GM21360 (cell line): ENCODE measurements at regions not wholly inside any gene's neighbourhood (a gene's known extent, or its start where the extent isn't known, plus 50 kb on each side); places are given as distances from the start of the nearest gene placed in this dataset.

Experiments used
- ATAC-seq: cut with Tn5 transposase; IDR thresholded peaks from one replicate; pipeline ENCODE4 v1.9.1; 2021; ENCODE audit warnings: mild to moderate bottlenecking, moderate library complexity; ENCODE audit not compliant: unreplicated experiment

- no peak for ATAC-seq
These were observed 1109.3 kb upstream of the LCORL start for GRCh38 chr4:19130866-19131265.

GRCh38 chr4:19128176-19128575 is 1106.6 kb upstream of the LCORL start:
- no peak for ATAC-seq

- ATAC-seq, result no peak
These were observed 1105.3 kb upstream of the LCORL start for GRCh38 chr4:19126903-19127302.

- no peak for ATAC-seq
These were observed 1102.1 kb upstream of the LCORL start for GRCh38 chr4:19123681-19124080.

- no peak for ATAC-seq
These were observed 1098.5 kb upstream of the LCORL start for GRCh38 chr4:19119904-19120560.

GRCh38 chr4:19117022-19117421 is 1095.5 kb upstream of the LCORL start:
- no peak for ATAC-seq

- no peak for ATAC-seq
These were observed 1082.6 kb upstream of the LCORL start for GRCh38 chr4:19104176-19104575.

- ATAC-seq, result no peak
These were observed 1074.0 kb upstream of the LCORL start for GRCh38 chr4:19095491-19096046.

- ATAC-seq, result no peak
These were observed 1072.4 kb upstream of the LCORL start for GRCh38 chr4:19093951-19094350.

GRCh38 chr4:19092797-19093196 is 1071.2 kb upstream of the LCORL start:
- no peak for ATAC-seq

- ATAC-seq, result no peak
These were observed 1052.5 kb upstream of the LCORL start for GRCh38 chr4:19074036-19074435.

- ATAC-seq, result no peak
These were observed 1042.1 kb upstream of the LCORL start for GRCh38 chr4:19063662-19064061.

- no peak for ATAC-seq
These were observed 1033.4 kb upstream of the LCORL start for GRCh38 chr4:19054916-19055315.

GRCh38 chr4:19051831-19052230 is 1030.3 kb upstream of the LCORL start:
- ATAC-seq, result no peak

- no peak for ATAC-seq
These were observed 1025.8 kb upstream of the LCORL start for GRCh38 chr4:19047279-19047880.

GRCh38 chr4:19039816-19040215 is 1018.3 kb upstream of the LCORL start:
- no peak for ATAC-seq

GRCh38 chr4:19038231-19038630 is 1016.7 kb upstream of the LCORL start:
- ATAC-seq, result no peak

- ATAC-seq, result no peak
These were observed 1012.5 kb upstream of the LCORL start for GRCh38 chr4:19033816-19034733.

GRCh38 chr4:19030536-19030935 is 1009.0 kb upstream of the LCORL start:
- no peak for ATAC-seq

- no peak for ATAC-seq
These were observed 1008.5 kb upstream of the LCORL start for GRCh38 chr4:19030048-19030447.

GRCh38 chr4:19026281-19026680 is 1004.7 kb upstream of the LCORL start:
- ATAC-seq, result no peak

GRCh38 chr4:19025031-19025430 is 1003.5 kb upstream of the LCORL start:
- no peak for ATAC-seq
